Fibroblast of mammary gland (primary cell): ENCODE measurements at regions not wholly inside any gene's neighbourhood (a gene's known extent, or its start where the extent isn't known, plus 50 kb on each side); places are given as distances from the start of the nearest gene placed in this dataset.

Experiments used
- DNase-seq: peaks from one replicate; pipeline ENCODE4 v3.0.0-alpha.2; 2010; ENCODE audit warnings: low read depth
- H3K4me3 ChIP-seq: 2 replicates; pipeline ENCODE4 v1.5.1; 2011; ENCODE audit warnings: low read depth, mild to moderate bottlenecking, low read length, moderate library complexity; ENCODE audit not compliant: control insufficient read depth
- CTCF ChIP-seq: conservative IDR thresholded peaks from 2 replicates; pipeline ENCODE4 v1.5.1; 2011; ENCODE audit warnings: low read depth, low read length, inconsistent platforms; ENCODE audit not compliant: control insufficient read depth, insufficient read depth

DNA sequence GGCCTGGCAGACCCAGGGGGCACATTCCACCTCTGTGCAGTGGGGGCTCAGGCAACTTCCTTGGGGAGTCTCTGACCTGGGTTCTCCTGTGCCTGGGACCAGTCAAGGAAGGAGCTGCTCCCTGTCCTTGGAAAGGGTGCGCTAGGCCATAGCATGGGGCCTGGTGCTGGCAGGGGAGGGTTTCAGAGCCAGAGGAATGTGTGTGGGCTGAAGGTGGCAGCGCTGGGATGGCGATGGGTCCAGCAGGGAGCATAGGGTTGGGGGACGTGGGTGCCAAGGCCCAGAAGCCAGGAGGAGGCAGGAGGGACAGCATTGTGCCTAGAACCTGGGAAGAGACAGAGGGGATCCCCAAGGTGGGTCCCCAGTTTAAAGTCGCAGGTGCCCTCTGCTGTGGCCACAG, 66.3 kb upstream of the TUBA3E start:
- no peak for DNase-seq
- TF ChIP-seq CTCF, result no peak

GRCh38 chr2:130264046-130264445, 65.8 kb upstream of the TUBA3E start:
- H3K4me3 ChIP-seq, result no peak overlapping the region
- TF ChIP-seq CTCF, result no peak
- DNase-seq, result no peak

More for the DNA sequence above, 66.3 kb upstream of the TUBA3E start:
- no peak overlapping the region for H3K4me3 ChIP-seq

DNA sequence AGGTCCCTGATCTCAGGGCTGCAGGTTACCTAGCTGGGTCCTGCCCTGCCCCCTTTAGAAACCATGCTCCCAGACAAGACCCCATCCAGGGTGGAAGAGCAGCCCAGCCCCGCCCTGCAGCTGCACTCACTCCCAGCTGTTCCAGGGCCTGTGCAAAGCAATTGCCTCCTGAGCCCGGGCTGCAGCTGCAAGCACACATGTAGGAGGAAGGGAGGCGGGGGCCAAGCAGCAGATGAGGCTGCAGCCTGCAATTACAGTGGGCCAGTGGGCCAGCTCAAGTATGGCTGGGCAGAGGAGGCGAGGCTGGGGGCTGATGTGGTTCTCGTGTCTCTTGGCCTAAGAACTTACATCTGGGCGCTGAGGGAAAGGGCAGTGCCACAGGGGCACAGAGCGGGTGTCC, 65.4 kb upstream of the TUBA3E start:
- no peak overlapping the region for H3K4me3 ChIP-seq
- TF ChIP-seq CTCF, result no peak
- DNase-seq, result no peak

GRCh38 chr2:130261970-130262760, 63.9 kb upstream of the TUBA3E start:
- TF ChIP-seq CTCF, result no peak
- DNase-seq, result no peak
- H3K4me3 ChIP-seq, result no peak overlapping the region

- H3K4me3 ChIP-seq, result no peak overlapping the region
- no peak for TF ChIP-seq CTCF
- no peak for DNase-seq
These were observed 62.9 kb upstream of the TUBA3E start for GRCh38 chr2:130261099-130261498.

DNA sequence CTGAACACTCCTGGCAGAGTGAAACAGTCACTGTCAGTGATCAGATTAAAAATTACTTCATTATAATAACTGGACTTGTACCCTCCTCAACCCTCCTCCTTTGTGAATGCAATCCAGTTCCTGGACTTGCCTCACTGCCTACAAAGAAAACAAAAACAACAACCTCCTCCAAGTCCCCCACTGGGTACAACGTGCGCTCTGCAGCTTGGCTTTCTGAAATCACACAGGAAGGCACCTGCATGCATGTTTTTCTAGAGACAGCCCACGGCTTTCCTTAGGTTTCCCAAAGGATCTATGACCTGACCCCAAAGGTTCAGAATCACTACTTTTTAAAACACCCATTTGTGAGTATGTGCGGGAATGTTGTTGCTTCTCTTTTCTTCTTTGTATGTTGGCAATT, 61.4 kb upstream of the TUBA3E start:
- no peak for DNase-seq
- TF ChIP-seq CTCF, result no peak
- no peak overlapping the region for H3K4me3 ChIP-seq
